ENCODE measurements at regions not wholly inside any gene's neighbourhood (a gene's known extent, or its start where the extent isn't known, plus 50 kb on each side); places are given as distances from the start of the nearest gene placed in this dataset.
A peak's percentile ranks its signal among the peaks of the same experiment; 100 is the strongest.

DNA sequence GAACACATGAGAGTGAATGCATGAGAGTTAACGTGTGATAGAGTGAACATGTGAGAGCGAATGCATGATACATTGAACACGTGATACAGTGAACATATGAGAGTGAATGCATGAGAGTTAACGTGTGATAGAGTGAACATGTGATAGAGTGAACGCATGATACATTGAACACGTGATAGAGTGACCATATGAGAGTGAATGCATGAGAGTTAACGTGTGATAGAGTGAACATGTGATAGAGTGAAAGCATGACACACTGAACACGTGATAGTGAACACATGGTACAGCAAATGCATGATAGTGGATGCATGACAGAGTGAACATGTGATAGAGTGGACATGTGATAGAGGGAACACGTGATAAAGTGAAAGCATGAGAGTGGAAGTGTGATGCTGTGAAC lies 517.9 kb downstream of the EIPR1 start:
- TF ChIP-seq POLR2A (IDR thresholded peaks at IDR 0.05), result no peak
- TF ChIP-seq, protein P1, sequence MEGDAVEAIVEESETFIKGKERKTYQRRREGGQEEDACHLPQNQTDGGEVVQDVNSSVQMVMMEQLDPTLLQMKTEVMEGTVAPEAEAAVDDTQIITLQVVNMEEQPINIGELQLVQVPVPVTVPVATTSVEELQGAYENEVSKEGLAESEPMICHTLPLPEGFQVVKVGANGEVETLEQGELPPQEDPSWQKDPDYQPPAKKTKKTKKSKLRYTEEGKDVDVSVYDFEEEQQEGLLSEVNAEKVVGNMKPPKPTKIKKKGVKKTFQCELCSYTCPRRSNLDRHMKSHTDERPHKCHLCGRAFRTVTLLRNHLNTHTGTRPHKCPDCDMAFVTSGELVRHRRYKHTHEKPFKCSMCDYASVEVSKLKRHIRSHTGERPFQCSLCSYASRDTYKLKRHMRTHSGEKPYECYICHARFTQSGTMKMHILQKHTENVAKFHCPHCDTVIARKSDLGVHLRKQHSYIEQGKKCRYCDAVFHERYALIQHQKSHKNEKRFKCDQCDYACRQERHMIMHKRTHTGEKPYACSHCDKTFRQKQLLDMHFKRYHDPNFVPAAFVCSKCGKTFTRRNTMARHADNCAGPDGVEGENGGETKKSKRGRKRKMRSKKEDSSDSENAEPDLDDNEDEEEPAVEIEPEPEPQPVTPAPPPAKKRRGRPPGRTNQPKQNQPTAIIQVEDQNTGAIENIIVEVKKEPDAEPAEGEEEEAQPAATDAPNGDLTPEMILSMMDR (IDR thresholded peaks at IDR 0.05), result no peak
- DNase-seq (ENCODE audit: low spot score in 2 of 2), result no peak
- WGBS, 2 donors, result 83 to 87% methylated on average over 9 of the region's 9 CpGs
- intact Hi-C loops (cut with DNase I; ENCODE audit: low total_unique reads), result no loop called here
- no peak overlapping the region for H3K4me3 ChIP-seq (ENCODE audit: low read depth, poor library complexity, severe bottlenecking)

DNA sequence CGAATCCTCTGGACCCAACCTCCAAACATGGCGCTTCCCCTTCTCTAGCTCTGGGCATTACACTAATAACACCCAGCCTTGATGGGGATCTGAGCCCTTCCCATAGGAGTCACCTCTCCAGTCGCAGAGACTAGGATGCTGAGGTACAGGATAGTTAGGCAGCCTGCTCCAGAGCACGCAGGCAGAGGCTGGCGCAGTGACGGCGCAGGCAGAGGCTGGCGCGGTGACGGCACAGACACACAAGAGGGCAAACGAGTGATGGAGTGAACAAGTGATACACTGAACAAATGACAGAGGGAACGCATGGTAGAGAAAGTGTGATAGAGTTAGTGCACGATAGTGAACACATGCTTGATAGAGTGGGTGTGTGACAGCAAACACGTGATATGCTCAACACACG lies 518.5 kb downstream of the EIPR1 start:
- H3K4me3 ChIP-seq (ENCODE audit: low read depth, poor library complexity, severe bottlenecking), result no peak overlapping the region
- 96% methylated on average over 15 of the region's 15 CpGs for WGBS, 2 donors
- TF ChIP-seq POLR2A (IDR thresholded peaks at IDR 0.05), result no peak
- TF ChIP-seq, protein P1 (IDR thresholded peaks at IDR 0.05), result no peak
- no peak for DNase-seq (ENCODE audit: low spot score in 2 of 2)
- intact Hi-C loops (cut with DNase I; ENCODE audit: low total_unique reads), result no loop called here

DNA sequence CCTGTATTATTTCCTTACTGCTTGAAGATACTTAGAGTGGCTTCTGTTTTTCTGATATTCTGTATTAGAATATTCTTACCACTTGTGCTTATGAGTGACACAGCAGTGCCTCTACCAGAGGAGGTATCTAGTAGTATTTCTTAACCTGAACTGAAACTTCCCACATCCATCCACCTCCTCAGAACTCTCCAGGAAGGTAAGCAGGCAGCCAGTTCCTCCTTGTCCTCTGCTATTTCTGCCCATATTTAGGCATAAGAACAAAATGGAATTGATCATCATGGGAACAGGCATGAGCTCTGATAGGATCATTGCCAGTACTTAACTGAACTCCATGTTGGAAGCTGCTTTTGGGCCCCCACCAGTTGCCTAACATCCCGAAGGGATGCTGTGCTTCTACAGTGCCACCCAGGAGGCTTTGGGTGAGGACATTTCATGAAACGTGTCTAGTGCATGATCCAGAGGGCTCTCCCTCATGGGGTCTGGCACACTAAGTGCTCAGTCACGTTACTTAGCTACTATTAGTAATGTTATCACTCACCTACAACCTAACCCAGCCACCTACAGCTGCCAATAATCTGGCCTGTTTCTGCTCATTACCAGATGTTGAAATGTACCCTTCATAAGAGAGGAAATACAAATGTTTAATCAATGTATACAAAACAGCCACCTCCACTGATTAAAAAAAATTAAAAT lies 520.7 kb downstream of the EIPR1 start:
- H3K4me3 ChIP-seq (ENCODE audit: low read depth, poor library complexity, severe bottlenecking), result no peak overlapping the region
- no peak for DNase-seq (ENCODE audit: low spot score in 2 of 2)
- intact Hi-C loops (cut with DNase I; ENCODE audit: low total_unique reads), result no loop called here
- 64 to 65% methylated on average over 3 of the region's 3 CpGs for WGBS, 2 donors
- no peak for TF ChIP-seq POLR2A (IDR thresholded peaks at IDR 0.05)
- TF ChIP-seq, protein P1 (IDR thresholded peaks at IDR 0.05), result no peak

DNA sequence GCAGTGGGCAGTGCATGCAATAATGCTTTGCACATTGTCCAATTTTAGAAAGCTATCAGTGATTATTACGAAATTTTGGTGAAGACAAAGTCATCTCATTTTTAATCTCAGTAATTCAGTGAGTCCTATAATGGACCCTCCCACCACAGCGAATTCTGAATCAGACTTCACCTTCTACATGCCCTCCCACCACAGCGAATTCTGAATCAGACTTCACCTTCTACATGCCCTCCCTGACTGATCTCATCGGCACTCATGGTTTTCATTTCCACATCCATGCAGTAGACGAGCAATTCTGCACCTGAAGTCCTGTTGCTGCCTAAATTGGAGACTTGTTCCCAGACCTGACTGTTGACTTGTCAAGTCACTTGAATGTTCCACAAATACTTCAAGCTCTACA lies 522.3 kb downstream of the EIPR1 start:
- WGBS, 2 donors, result 87 to 88% methylated on average over 5 of the region's 5 CpGs
- no peak for DNase-seq (ENCODE audit: low spot score in 2 of 2)
- intact Hi-C loops (cut with DNase I; ENCODE audit: low total_unique reads), result no loop called here
- H3K4me3 ChIP-seq (ENCODE audit: low read depth, poor library complexity, severe bottlenecking), result no peak overlapping the region
- TF ChIP-seq, protein P1 (IDR thresholded peaks at IDR 0.05), result no peak
- TF ChIP-seq POLR2A (IDR thresholded peaks at IDR 0.05), result no peak

DNA sequence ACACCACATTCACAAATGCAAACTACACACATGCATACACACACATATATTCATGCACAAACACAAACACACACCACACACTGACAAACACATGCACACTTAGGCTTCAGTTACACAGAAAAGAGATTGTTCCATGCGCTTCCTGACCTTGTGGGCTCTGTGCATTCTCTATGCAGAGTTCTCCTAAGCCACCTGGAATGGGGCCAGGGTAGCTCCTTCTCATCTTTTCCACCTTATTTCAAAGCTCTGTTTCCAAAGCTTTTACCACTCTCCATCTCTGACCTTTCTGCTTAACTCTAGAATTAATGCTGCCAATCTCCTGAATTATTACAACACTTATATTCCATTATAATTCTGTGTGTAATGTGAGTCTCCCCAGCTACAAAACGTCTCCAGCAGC lies 522.3 kb upstream of the MYT1L start:
- TF ChIP-seq POLR2A (IDR thresholded peaks at IDR 0.05), result no peak
- TF ChIP-seq, protein P1 (IDR thresholded peaks at IDR 0.05), result peak in 1 of 3 donors; percentile 21
- 59 to 66% methylated on average over 2 of the region's 2 CpGs for WGBS, 2 donors
- DNase-seq (ENCODE audit: low spot score in 2 of 2), result no peak
- intact Hi-C loops (cut with DNase I; ENCODE audit: low total_unique reads), result no loop called here
- H3K4me3 ChIP-seq (ENCODE audit: low read depth, poor library complexity, severe bottlenecking), result no peak overlapping the region

Data from lower leg skin (tissue), 4 donors.